A172 (cell line): ENCODE measurements at regions not wholly inside any gene's neighbourhood (a gene's known extent, or its start where the extent isn't known, plus 50 kb on each side); places are given as distances from the start of the nearest gene placed in this dataset.

ENCODE experiments used
- DNase-seq: peaks from one replicate; pipeline ENCODE4 v3.0.0-alpha.2; 2015; ENCODE audit warnings: low spot score

- DNase-seq: no peak
Observed at GRCh38 chr2:12827721-12828120, 111.0 kb downstream of the TRIB2 start.

GRCh38 chr2:12828980-12829379 is 112.2 kb downstream of the TRIB2 start:
- no peak for DNase-seq

GRCh38 chr2:12831016-12831415 is 114.3 kb downstream of the TRIB2 start:
- no peak for DNase-seq

GRCh38 chr2:12834239-12834638 is 117.5 kb downstream of the TRIB2 start:
- no peak for DNase-seq

GRCh38 chr2:12835733-12836132 is 119.0 kb downstream of the TRIB2 start:
- DNase-seq: no peak

DNA sequence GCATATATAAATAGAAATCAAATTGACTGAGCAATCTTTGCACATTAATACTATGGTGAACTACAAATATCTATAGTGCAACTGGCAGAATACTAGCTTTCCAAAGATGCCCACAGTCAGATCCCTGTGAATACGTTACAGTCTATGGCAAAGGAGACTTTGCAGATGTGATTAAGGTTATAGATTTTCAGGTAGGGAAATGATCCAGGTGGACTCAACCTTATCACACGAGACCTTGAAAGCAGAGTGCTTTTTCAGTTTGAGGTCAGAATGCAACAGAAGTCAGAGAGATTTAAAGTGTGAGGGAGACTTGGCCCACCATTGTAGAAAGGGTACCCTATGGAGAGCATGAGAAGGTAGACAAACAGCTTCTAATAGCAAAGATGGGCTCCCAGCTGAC is 122.6 kb downstream of the TRIB2 start:
- no peak for DNase-seq

DNA sequence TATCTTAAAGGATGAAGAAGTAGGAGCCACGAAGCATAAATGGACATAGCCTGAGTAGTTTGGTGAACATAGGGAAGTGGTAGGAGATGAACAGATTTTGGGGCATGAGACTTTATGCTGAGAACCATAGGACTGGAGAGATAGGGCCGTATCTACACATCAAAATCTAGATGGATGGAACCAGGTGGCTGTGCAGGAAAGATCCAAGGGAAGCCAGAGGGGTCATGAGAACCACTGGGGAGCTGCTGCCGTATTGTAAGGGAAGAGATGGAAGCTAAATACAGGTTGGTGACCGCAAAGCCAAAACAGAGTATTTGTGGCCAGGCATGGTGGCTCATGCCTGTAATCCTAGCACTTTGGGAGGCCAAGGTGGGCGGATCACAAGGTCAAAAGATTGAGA is 124.3 kb downstream of the TRIB2 start:
- DNase-seq: no peak

GRCh38 chr2:12842917-12843316 is 126.2 kb downstream of the TRIB2 start:
- no peak for DNase-seq

DNA sequence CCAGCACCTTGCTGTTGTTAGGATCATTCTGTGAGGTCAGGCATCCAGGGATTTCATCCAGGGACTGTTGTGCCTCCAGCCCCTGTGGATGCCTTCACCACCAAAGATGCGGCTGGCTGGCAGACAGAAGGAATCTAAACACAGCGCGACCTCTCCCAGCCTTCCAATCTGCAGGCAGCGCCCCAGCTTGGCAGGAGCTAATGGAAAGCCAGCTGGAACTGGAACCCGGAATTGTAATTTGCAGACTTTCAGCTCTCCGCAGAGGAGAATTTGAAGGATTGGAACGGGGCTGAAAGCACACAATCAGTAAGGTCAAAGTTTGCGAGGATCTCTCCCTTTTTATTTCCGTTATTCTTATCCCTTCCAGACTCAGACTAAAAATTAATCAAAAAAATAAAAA is 127.8 kb downstream of the TRIB2 start:
- DNase-seq: no peak

- DNase-seq: no peak
Observed at GRCh38 chr2:12847694-12848575, 131.2 kb downstream of the TRIB2 start.

DNA sequence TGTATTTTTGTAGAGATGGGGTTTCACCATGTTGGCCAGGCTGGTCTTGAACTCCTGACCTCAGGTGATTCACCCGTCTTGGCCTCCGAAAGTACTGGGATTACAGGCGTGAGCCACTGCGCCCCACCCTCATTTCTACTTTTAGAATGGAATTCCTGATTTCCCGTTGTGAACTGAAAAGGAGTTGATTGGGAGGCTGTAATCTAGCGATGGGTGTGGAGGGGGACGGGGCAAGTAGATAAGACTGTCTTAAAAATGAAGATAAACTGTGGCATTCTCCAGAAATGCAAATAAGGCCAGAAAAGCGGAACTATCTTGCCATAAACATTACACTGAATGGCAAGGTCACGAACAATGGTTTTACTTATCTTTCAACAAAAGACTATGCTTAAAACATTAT is 135.4 kb downstream of the TRIB2 start:
- DNase-seq: peak; percentile 49

DNA sequence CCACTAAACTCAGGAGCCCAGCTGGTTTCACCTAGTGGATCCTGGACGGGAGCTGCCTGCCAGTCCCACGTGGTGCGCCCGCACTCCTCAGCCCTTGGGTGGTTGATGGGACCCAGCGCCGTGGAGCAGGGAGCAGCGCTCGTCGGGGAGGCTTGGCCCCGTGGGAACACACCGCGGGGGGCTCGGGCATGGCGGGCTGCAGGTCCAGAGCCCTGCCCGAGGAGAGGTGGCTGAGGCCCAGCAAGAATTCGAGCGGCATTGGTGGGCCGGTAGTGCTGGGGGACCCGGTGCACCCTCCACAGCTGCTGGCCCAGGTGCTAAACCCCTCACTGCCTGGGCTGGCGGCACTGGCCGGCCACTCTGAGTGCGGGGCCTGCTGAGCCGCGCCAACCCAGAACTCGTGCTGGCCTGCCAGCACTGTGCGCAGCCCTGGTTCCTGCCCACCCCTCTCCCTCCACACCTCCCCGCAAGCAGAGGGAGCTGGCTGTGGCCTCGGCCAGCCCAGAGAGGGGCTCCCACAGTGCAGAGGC is 137.3 kb downstream of the TRIB2 start:
- no peak for DNase-seq

DNA sequence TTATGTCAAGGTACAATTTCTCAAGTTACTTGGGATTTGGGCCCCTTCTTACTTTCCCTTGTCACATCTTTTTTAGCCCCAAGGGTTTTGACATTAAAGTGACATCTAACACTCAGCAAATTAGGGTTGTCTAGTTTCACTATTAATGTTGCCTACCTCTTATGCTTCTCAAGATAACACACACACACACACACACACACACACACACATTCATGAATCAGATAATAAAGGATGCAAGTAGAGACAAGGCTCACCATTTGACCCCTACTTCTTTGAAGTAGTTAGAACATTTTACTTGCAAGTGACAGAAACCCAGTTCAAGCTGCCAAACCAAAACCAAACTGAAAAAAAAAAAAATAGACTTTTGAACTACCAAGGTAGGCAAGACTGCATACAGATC is 138.8 kb downstream of the TRIB2 start:
- no peak for DNase-seq

- peak; percentile 93 for DNase-seq
Observed at GRCh38 chr2:12856934-12857601, 140.3 kb downstream of the TRIB2 start.

DNA sequence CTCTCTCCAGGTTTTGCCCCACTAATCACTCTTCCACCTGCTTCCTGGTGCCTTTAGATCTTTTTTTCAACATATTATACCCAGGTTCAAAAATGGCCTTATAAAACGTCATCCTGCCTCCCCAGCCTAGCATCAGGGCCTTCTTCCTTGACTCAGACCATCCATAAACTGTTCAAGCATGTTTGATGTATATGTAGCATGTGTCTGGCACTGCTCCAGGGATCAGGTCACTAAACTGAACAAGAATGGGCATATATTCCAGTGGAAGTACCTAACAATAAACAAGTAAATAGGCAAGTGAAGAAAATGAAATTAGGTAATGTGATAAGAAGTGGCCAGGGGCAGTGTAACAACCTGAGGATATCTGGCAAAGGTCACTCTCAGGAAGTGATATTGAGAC is 141.2 kb downstream of the TRIB2 start:
- DNase-seq: no peak

DNA sequence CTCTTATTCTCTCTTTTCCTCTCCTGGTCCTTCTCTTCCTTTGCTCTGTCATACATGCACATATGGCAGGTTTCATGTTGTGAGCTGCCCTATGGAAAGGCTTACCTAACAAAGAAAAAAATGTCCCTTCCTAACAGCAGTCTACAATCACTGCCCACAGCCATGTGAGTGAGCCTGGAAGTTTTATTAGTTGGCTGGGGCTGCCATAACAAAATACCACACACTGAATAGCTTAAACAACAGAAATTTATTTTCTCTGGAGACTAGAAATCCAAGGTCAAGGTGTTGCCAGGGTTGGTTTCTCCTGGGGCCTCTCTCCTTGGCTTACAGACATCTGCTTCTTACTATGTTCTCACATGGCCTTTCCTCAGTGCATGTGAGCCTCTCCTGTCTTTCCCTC is 142.1 kb downstream of the TRIB2 start:
- no peak for DNase-seq

- no peak for DNase-seq
Observed at GRCh38 chr2:12861344-12861930, 144.7 kb downstream of the TRIB2 start.

- no peak for DNase-seq
Observed at GRCh38 chr2:12862541-12862940, 145.8 kb downstream of the TRIB2 start.

DNA sequence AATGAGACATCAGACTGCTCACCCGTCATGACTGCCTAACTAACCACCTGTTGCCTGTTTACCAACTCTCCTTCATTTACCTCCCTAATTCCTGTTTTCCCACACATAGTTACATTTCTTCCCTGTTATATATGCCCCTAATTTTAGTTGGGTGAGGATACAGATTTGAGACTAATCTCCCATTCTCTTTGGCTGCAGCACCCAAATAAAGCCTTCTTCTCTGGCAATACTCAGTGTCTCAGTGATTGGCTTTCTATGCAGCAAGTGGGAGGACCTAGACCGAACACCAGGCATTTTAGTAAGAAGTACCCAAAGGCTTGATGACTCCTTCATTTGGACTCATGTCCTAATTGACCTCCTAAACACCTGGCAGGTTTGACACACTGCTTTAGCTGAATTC is 147.2 kb downstream of the TRIB2 start:
- no peak for DNase-seq

DNA sequence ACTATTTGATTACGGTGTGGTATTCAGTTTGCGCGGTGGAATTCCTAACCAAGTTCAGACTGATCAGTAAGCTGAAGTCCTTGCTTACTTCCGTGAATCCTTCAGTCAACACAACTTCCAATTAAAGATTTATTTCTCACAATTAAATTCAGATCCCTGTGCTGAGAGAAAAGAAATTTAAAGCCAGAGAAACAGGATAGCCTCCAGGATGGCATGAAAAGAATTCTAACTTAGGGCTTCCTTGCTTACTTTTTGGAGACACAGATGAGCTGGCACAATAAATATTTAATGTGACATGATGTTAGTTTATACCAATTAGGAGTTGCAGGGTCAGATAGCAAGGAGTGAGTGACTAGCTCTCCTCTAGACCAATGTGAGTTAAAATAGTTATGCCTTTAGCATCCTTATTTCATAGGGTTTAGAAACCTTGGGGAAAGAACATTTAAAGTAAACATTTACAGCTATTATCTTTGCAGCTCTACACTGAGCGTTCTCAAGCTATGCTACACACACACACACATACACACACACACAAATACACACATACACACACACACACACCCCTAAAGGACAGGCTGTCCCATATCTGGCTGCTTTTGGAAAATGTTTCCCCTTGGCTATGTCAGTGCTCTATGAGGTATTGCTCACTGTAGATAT is 151.0 kb downstream of the TRIB2 start:
- DNase-seq: no peak

GRCh38 chr2:12870692-12871091 is 154.0 kb downstream of the TRIB2 start:
- DNase-seq: no peak

- DNase-seq: no peak
Observed at GRCh38 chr2:12871694-12872315, 155.1 kb downstream of the TRIB2 start.
